ENCODE measurements at regions not wholly inside any gene's neighbourhood (a gene's known extent, or its start where the extent isn't known, plus 50 kb on each side); places are given as distances from the start of the nearest gene placed in this dataset.

- no peak for TF ChIP-seq CTCF (IDR thresholded peaks at IDR 0.05)
- no peak for TF ChIP-seq POLR2A (IDR thresholded peaks at IDR 0.05)
Observed at GRCh38 chrX:10800796-10801195, 180.4 kb upstream of the MID1 start.
